Epithelial cell of esophagus (primary cell): ENCODE measurements at regions not wholly inside any gene's neighbourhood (a gene's known extent, or its start where the extent isn't known, plus 50 kb on each side); places are given as distances from the start of the nearest gene placed in this dataset.
"Not testable (repeated sequence)": the region's sequence is repeated elsewhere in the genome, so short reads cannot be mapped to it uniquely, and the experiment has no call there.

Source experiments
- DNase-seq: peaks from one replicate; pipeline ENCODE4 v3.0.0; 2010; ENCODE audit warnings: low read depth
- H3K4me3 ChIP-seq: 2 replicates; pipeline ENCODE4 v1.5.1; 2011; ENCODE audit warnings: mild to moderate bottlenecking, low read length, control low read depth
- TF ChIP-seq, protein P1 (sequence below): IDR thresholded peaks from 2 replicates; pipeline ENCODE4 v1.5.1; 2011; ENCODE audit warnings: low read depth, mild to moderate bottlenecking, low read length, control low read depth, inconsistent platforms; ENCODE audit not compliant: insufficient read depth; ENCODE audit errors: missing control alignments

- H3K4me3 ChIP-seq, DNase-seq: not testable (repeated sequence)
Measured at GRCh38 chr15:101876031-101876430, 64.0 kb downstream of the OR4F15 start.

DNA sequence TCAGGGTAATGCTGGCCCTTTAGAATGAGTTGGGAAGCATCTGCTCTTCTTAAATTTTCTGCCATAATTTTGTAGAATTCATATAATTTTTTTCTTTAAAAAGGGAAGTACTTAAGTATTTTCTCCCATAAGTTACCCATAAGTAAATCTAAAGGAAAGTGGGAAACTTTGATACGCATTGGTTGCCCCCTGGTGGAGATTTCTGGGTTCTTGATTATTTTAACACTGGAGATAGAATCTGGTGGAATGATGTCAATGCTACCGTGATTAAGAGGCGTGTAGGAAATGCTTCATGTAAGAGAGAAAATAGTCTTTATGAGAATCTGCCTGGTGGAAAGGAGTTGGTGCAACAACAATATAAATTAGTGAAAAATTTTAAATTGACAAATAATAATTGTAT, 65.6 kb downstream of the OR4F15 start:
- TF ChIP-seq, protein P1, sequence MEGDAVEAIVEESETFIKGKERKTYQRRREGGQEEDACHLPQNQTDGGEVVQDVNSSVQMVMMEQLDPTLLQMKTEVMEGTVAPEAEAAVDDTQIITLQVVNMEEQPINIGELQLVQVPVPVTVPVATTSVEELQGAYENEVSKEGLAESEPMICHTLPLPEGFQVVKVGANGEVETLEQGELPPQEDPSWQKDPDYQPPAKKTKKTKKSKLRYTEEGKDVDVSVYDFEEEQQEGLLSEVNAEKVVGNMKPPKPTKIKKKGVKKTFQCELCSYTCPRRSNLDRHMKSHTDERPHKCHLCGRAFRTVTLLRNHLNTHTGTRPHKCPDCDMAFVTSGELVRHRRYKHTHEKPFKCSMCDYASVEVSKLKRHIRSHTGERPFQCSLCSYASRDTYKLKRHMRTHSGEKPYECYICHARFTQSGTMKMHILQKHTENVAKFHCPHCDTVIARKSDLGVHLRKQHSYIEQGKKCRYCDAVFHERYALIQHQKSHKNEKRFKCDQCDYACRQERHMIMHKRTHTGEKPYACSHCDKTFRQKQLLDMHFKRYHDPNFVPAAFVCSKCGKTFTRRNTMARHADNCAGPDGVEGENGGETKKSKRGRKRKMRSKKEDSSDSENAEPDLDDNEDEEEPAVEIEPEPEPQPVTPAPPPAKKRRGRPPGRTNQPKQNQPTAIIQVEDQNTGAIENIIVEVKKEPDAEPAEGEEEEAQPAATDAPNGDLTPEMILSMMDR: peak; percentile 30
- DNase-seq: peak; percentile 8
- not testable (repeated sequence) for H3K4me3 ChIP-seq

GRCh38 chr15:101912349-101913287, 100.6 kb downstream of the OR4F15 start:
- DNase-seq, H3K4me3 ChIP-seq: not testable (repeated sequence)

GRCh38 chr15:101924554-101924953, 112.6 kb downstream of the OR4F15 start:
- not testable (repeated sequence) for H3K4me3 ChIP-seq, DNase-seq

DNA sequence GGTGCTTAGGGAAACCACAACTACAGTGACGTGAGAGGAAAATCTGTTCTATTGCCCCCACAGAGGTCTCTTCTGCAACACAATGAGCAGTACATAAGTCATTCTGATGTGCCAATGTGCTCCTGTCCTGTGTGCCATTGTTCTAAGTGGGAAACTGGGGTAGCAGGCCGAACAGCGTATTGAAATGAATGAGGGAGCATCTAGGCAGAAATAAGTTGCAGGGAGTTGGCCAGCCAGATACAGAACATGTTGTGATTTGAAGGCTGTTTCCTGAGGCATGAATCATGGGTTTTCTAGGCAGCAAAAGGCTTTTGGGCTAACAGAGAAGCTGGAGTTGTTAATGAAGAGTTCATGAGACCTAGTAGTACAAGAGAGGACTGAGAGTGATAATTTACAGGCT, 122.5 kb downstream of the OR4F15 start:
- not testable (repeated sequence) for H3K4me3 ChIP-seq, DNase-seq

- DNase-seq, H3K4me3 ChIP-seq: not testable (repeated sequence)
Measured at GRCh38 chr15:101937362-101937761, 125.4 kb downstream of the OR4F15 start.

GRCh38 chr15:101938555-101938954, 126.6 kb downstream of the OR4F15 start:
- not testable (repeated sequence) for H3K4me3 ChIP-seq, DNase-seq

DNA sequence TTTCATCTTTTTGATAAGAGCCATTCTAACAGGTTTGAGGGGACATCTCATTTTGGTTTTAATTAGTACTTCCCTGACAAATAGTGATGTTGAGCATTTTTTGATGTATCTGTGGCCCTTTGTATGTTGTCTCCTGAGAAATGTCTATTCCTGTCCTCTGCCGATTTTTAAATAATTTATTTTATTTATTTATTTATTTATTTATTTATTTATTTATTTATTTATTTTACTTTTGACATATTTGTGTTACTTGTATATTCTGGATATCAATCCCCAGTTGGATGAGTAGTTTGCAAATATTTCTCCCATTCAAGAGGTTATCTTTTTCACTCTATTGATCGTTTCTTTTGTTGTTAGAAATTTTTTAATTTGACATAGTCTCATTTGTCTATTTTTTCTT, 133.9 kb downstream of the OR4F15 start:
- H3K4me3 ChIP-seq: not testable (repeated sequence)

GRCh38 chr15:101948491-101949010, 136.5 kb downstream of the OR4F15 start:
- H3K4me3 ChIP-seq, DNase-seq: not testable (repeated sequence)

More for the DNA sequence above, 133.9 kb downstream of the OR4F15 start:
- DNase-seq: not testable (repeated sequence)

GRCh38 chr15:101949380-101950065, 137.5 kb downstream of the OR4F15 start:
- H3K4me3 ChIP-seq, DNase-seq: not testable (repeated sequence)

DNA sequence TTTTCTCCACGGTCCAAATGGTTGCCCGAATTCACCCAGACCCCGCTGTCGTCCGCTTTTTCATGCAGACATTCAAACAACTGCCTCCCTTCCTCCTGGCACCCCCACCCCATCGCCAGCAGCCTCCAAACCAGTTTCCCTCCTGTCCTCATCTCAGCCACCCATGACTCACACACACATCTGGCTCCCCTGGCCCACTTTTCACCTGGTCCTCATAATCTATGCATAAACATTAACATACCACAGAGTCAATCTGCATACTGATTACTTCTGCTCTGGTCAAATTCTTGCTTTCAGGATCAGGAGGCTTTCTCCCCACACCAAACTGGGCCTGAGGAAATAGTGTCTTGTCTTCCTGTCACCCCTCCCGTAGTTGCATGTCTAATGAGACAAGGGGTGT, 142.0 kb downstream of the OR4F15 start:
- DNase-seq, H3K4me3 ChIP-seq: not testable (repeated sequence)

DNA sequence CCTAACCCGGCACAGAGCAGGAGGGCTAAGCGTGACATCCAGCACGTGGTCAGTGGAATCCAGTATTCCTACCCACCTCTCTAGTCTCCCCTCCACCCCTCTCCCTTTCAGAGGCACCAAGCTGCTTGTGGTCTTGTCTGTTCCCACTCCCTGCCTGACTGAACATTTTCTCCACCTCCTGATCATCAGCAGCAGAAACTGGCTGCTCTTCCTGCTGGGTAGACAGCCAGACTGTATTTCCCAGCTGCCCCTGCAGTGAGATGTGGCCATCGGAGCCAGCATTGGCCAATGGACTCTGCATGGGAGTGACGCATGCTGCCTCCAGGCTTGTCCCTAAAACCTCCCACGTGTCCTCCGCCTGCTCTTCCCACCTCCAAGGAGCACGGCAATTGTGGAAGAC, 143.8 kb downstream of the OR4F15 start:
- peak; percentile 8 for DNase-seq
- H3K4me3 ChIP-seq: not testable (repeated sequence)

DNA sequence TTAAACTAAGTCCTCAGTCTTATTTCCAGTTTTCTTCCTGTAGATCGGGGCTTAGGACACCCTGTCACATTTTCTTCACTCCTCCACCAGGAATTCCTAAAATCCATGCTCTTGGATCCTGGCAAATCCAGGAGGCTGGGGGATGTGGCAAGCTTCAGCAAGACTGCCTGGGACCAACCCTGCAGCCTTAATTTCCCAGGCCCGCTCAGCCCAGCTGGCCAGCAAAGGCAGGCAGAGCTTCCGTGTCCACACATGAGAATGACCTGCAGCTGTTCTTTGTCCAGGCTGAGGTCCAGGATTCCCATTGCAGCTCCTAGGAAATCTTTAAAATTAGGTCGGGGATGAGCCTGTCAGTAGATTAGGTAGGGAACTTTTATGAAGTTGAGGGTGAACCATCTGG, 146.7 kb downstream of the OR4F15 start:
- DNase-seq: not testable (repeated sequence)

GRCh38 chr15:101961263-101961662, 149.3 kb downstream of the OR4F15 start:
- H3K4me3 ChIP-seq: peak overlapping the region; percentile 36
- DNase-seq: not testable (repeated sequence)

More for the DNA sequence above, 146.7 kb downstream of the OR4F15 start:
- H3K4me3 ChIP-seq: not testable (repeated sequence)

- H3K4me3 ChIP-seq: peak overlapping the region; percentile 27
- not testable (repeated sequence) for DNase-seq
Measured at GRCh38 chr15:101961765-101962164, 149.8 kb downstream of the OR4F15 start.

GRCh38 chr15:101963687-101964086, 151.7 kb downstream of the OR4F15 start:
- DNase-seq, H3K4me3 ChIP-seq: not testable (repeated sequence)

DNA sequence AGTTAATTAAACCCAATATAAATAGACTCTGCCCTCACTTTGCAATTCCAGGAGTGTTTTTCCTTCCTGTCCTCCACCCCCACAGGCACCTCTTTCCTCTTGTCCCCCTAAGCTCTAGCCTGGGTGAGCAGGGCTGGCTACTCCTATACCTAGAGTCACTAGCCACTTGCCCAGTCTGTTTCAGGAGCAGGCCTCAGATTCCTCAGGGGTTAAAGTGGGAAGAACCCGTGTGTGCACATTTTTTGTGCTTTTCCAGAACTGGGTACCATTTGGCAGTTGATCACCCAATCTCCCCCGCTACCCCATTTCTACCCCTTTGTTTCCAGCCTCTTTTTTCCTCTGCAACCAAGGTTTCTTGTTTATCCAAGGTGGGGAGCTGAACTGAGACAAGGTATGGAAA, 153.4 kb downstream of the OR4F15 start:
- DNase-seq, H3K4me3 ChIP-seq: not testable (repeated sequence)

GRCh38 chr15:101965860-101966259, 153.9 kb downstream of the OR4F15 start:
- DNase-seq: not testable (repeated sequence)

More at GRCh38 chr15:101965860-101966259, 153.9 kb downstream of the OR4F15 start:
- not testable (repeated sequence) for H3K4me3 ChIP-seq
